Activated CD4-positive, alpha-beta T cell treated with anti-CD3 and anti-CD28 coated beads, Interleukin-2, amount 50 U/mL, for 48 hours (primary cell): ENCODE measurements at regions not wholly inside any gene's neighbourhood (a gene's known extent, or its start where the extent isn't known, plus 50 kb on each side); places are given as distances from the start of the nearest gene placed in this dataset.
"Not testable (repeated sequence)": the region's sequence is repeated elsewhere in the genome, so short reads cannot be mapped to it uniquely, and the experiment has no call there.

Source experiments
- DNase-seq, 2 experiments: peaks; one replicate each; pipeline ENCODE4 v3.0.0-alpha.2; 2020

- no peak for DNase-seq
Measured at GRCh38 chr18:30280861-30281470, 761.6 kb downstream of the DSC3 start.

GRCh38 chr18:30280186-30280585 is 762.4 kb downstream of the DSC3 start:
- DNase-seq = no peak

- DNase-seq = no peak
Measured at GRCh38 chr18:30277676-30278075, 764.9 kb downstream of the DSC3 start.

DNA sequence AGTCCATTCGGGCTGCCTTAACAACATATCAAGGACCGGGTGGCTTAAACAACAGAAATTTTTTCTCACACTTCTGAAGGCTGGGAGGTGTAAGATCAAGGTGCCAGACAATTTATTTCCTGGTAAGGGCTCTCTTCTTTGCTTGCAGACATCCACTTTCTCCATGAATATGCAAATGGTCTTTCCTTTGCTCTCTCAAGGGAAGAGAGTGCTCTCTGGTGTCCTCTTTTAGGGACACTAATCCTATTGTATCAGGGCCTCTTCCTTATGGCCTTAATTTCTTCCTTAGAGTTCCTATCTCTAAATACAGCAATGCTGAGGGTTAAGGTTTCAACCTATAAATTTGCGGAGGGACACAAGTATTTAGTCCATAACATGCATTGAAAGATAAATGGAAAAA is 770.8 kb downstream of the DSC3 start:
- DNase-seq = no peak

DNA sequence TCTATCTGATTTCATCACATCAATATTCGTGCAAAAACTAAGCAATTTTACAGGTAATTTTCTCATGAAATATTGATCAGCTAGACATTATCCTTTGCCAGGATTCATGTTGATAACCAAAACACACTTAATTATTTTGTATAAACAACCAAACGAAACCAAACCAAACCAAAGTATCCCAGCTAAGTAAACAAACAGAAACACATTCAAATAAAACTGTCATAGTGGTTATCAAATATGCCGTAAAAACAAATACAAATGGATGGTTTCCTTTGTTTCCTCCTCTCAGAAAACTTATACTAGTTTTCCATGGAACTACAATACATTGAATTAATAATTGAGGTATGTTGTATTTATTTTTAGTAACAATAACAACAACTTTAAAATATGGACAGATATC is 777.4 kb downstream of the DSC3 start:
- DNase-seq = no peak

- no peak for DNase-seq
Measured at GRCh38 chr18:30254331-30254730, 788.2 kb downstream of the DSC3 start.

GRCh38 chr18:30248056-30248455 is 794.5 kb downstream of the DSC3 start:
- no peak for DNase-seq

DNA sequence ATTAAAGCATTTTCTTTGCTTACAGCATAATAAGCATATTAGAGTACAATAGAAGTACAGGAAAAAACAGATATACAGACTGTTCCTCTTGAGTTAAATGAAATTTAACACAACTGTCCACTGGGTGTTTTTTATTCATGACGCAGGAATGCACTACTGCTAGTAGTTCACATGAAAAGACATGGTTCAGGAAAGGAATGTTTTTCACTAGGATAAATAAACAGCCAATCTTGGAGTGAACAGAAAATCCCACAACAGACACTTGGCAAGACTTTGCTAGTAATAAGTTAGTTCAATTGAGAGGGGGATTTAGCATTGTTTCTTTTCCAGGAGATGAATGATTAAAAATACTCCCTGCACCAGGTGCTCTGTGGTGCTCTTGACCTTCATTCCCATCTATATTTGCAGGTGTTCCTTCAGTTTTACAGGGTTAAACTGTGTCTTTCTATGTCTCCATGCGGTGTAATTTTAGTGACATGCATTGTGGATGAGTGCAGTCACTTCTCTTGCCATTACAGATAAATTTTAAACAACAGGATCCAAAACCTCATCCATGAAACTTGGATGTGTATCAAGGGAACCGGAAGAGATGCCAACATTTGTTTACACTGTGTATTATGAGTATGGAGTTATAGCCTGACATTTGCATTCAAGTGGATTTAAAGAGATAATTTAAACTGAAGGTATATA is 796.6 kb downstream of the DSC3 start:
- no peak for DNase-seq

GRCh38 chr18:30234755-30235154 is 807.8 kb downstream of the DSC3 start:
- DNase-seq = no peak

DNA sequence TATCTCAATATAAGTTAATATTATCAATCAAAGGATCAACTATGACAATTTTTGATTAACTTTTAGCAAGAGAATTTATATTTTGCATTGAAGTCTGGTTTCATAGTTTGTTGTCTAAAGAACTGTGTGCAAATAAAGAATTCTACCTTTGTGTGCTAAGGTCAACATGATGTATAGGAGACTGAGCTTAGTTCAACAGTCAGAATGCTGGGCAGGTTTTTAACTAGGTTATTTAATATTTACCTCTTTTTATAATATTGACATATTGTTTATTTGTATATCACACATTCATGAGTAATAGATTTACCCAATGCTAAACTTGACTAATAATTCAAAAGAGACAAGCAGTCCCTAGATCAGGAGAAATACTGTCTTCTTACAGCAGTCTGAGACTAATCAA is 831.4 kb downstream of the DSC3 start:
- no peak for DNase-seq

DNA sequence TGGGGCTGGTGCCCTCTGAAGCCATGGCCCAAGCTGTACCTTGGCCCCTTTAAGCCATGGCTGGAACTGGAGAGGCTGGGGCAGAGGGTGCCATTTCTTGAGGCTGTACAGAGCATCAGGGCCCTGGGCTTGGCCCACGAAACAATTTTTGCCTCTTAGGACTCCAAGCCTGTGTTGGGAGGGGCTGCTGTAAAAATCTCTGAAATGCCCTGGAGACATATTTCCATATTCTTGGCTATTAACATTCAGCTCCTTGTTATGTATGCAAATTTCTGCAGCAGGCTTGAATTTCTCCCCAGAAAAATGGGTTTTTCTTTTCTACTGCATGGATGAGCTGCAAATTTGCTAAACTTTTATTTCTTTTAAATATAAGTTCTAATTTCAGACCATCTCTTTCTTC is 834.0 kb downstream of the DSC3 start:
- DNase-seq = no peak

GRCh38 chr18:30192216-30192615 is 850.3 kb downstream of the DSC3 start:
- no peak for DNase-seq

DNA sequence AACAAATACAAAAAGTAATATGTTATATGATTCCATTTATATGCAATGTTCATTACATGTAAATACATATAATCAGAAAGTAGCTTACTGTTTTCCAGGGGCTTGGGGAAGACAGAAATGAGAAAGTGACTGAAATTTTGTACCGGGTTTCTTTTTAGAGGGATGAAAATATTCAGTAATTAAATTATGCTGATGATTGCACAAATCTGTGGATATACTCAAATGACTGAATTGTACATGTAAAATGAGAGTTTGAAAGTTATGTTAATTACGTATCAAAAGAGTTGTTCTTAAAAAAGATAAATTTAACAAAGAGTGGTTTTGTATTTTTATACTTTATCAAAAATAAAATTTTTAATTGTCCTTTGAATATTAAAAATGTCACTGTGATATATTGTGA is 856.3 kb downstream of the DSC3 start:
- no peak for DNase-seq

GRCh38 chr18:30177056-30177455 is 865.5 kb downstream of the DSC3 start:
- DNase-seq = no peak

DNA sequence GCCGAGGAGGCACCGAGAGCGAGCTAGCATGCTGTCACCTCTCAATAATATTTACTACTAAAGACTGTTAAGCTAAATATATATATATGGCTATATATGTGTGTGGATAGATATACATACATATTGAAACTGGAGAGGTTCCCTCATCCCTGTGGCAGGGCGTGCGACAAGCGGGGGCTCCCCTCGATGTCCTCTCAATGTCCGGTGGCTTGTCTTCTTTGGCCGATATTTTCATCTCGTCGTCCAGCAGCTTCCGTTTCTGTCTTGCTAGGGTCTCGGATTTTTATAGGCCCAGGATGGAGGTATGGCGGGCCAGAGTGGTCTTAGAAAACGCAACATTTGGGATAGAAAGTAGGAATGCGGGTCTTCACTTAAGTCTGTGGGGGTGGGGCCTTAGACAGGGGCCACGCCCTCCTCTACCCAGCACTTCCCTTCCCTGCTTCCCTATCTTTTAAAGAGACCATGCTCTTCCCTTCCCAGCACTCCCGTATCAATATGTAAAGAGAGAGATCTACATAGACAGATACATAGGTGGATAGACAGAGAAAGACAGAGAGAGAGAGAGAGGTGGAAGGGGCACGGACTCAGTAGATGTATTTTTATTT is 866.8 kb downstream of the DSC3 start:
- no peak for DNase-seq

DNA sequence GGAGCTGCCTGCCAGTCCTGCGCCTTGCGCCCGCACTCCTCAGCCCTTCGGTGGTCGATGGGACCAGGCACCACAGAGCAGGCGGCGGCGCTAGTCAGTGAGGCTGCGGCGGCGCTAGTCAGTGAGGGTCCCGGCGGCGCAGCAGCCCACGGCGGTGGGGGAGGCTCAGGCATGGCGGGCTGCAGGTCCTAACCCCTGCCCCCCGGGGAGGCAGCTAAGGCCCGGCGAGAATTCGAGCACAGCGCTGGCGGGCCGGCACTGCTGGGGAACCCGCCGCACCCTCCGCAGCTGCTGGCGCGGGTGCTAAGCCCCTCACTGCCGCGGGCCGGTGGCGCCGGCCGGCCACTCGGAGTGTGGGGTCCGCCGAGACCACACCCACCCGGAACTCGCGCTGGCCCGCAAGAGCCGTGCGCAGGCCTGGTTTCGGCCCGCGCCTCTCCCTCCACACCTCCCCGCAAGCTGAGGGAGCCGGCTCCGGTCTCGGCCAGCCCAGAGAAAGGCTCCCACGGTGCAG is 867.4 kb downstream of the DSC3 start:
- DNase-seq = no peak

GRCh38 chr18:30163573-30163972 is 879.0 kb downstream of the DSC3 start:
- no peak for DNase-seq

GRCh38 chr18:30160124-30160523 is 882.4 kb downstream of the DSC3 start:
- DNase-seq = no peak

DNA sequence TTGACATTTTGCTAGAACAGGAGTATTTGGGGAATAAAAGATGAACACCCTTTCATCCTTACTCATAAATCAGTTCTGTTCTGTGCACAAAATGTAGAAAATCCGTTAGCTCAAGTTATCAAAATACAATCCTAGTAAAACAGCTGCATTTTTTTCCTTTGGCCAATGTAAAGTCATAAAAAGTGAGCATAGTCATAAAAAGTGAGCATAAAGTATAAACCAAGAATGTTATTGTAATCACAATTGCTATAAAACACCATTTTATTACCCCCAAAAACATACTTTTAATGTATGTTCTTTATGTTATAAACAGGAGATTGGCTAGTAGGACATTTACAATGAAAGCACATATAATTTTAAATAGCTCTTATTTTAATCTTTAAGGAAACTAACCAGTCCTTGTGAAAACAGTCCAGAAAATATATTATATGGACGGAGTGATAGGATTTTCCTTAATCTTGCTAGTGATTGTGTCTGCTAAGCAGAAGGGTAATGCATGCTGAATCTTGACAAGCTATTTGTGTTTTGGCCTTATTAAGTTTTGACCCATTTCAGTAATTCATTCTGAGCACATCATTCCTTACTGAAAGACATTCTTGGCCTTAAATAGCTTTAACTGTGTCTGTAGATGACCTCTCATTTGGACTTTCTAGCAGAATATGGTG is 891.8 kb downstream of the DSC3 start:
- DNase-seq = no peak

DNA sequence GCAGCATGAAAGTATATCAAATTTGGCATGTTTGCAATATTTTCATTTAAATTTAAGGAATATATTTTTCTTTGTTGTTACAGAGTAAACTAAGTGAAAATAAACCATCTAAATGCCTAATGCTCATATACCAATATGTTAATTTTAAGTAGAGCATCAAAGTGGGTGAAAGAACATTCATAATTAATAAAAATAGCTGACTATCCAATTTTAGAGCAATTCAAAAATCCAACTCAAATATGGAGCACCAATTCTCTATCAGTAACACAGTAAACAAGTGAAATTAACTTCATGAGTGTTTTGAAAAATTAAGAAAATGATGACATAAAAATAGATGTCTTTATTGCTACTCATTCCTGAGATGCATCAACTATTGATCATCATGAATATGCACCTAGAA is 893.0 kb downstream of the DSC3 start:
- no peak for DNase-seq

DNA sequence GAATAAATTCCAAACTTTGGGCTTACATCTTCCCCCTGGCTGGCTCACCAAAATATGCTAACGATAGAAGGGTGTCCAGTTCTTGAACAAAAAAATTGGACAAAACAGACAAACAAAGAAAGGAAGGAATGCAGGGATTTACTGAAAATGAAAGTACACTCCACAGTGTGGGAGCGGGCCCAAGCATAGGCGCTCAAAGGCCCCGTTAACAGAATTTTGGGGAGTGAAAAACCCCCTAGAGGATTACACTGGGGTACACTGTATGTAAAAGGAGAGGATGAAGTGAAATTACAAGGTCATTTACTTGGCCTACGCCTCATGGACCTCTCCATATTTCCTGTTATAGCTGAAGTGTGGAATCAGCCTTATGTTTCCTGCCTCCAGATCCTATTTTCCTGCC is 899.7 kb downstream of the DSC3 start:
- DNase-seq = no peak

GRCh38 chr18:30142248-30142647 is 900.3 kb downstream of the DSC3 start:
- DNase-seq = no peak

DNA sequence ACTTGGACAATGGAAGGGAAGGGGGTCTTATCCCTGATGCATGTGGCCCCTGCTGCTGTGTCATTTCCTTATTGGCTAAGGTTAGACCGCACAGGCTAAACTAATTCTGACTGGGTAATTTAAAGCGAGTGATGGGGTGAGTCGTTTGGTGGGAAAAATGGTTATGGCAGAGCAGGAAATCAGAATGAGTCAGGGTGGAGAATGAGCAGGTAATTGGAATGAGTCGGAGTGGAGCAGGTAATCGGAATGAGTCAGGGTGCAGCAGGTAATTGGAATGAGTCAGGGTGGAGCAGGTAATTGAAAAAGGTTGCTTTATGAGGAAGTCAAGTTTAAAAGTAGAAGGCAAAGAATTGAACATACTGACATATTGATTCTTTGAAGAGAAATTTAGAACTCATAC is 901.0 kb downstream of the DSC3 start:
- not testable (repeated sequence) for DNase-seq
